HG03159 (cell line): ENCODE measurements at regions not wholly inside any gene's neighbourhood (a gene's known extent, or its start where the extent isn't known, plus 50 kb on each side); places are given as distances from the start of the nearest gene placed in this dataset.
"Not testable (repeated sequence)": the region's sequence is repeated elsewhere in the genome, so short reads cannot be mapped to it uniquely, and the experiment has no call there.

Experiments used
- ATAC-seq: cut with Tn5 transposase; IDR thresholded peaks from one replicate; pipeline ENCODE4 v1.9.1; 2021; ENCODE audit warnings: mild to moderate bottlenecking, moderate library complexity; ENCODE audit not compliant: unreplicated experiment

- no peak for ATAC-seq
Measured at GRCh38 chr4:1572964-1573720, 111.0 kb downstream of the FAM53A start.

GRCh38 chr4:1572521-1572920 lies 111.6 kb downstream of the FAM53A start:
- ATAC-seq: no peak

GRCh38 chr4:1572010-1572385 lies 112.1 kb downstream of the FAM53A start:
- no peak for ATAC-seq

- ATAC-seq: no peak
Measured at GRCh38 chr4:1571165-1572009, 112.7 kb downstream of the FAM53A start.

- ATAC-seq: no peak
Measured at GRCh38 chr4:1570291-1571164, 113.6 kb downstream of the FAM53A start.

- ATAC-seq: no peak
Measured at GRCh38 chr4:1569461-1570151, 114.5 kb downstream of the FAM53A start.

GRCh38 chr4:1568855-1569460 lies 115.2 kb downstream of the FAM53A start:
- ATAC-seq: no peak

GRCh38 chr4:1567808-1568581 lies 116.1 kb downstream of the FAM53A start:
- no peak for ATAC-seq

- ATAC-seq: no peak
Measured at GRCh38 chr4:1567519-1567807, 116.7 kb downstream of the FAM53A start.

- ATAC-seq: no peak
Measured at GRCh38 chr4:1566838-1567518, 117.1 kb downstream of the FAM53A start.

- not testable (repeated sequence) for ATAC-seq
Measured at GRCh38 chr4:1566301-1566837, 117.7 kb downstream of the FAM53A start.

- no peak for ATAC-seq
Measured at GRCh38 chr4:1565598-1566295, 118.4 kb downstream of the FAM53A start.

GRCh38 chr4:1564535-1565375 lies 119.4 kb downstream of the FAM53A start:
- ATAC-seq: no peak

GRCh38 chr4:1563768-1564485 lies 120.2 kb downstream of the FAM53A start:
- ATAC-seq: no peak

- ATAC-seq: no peak
Measured at GRCh38 chr4:1563241-1563640, 120.9 kb downstream of the FAM53A start.

GRCh38 chr4:1562771-1563170 lies 121.3 kb downstream of the FAM53A start:
- no peak for ATAC-seq

GRCh38 chr4:1562371-1562770 lies 121.7 kb downstream of the FAM53A start:
- ATAC-seq: no peak
